ENCODE measurements at regions not wholly inside any gene's neighbourhood (a gene's known extent, or its start where the extent isn't known, plus 50 kb on each side); places are given as distances from the start of the nearest gene placed in this dataset.

GRCh38 chr21:22421416-22422180 is 1423.4 kb downstream of the NCAM2 start:
- no peak for ATAC-seq
- intact Hi-C loops (cut with DNase I, micrococcal nuclease), result no loop called here
- no peak for DNase-seq

- intact Hi-C loops (cut with DNase I, micrococcal nuclease), result no loop called here
- ATAC-seq (no peak), DNase-seq (no peak)
Observed at GRCh38 chr21:22438428-22439086, 1440.3 kb downstream of the NCAM2 start.

GRCh38 chr21:22444990-22445389 is 1446.8 kb downstream of the NCAM2 start:
- no peak for DNase-seq
- intact Hi-C loops (cut with DNase I, micrococcal nuclease), result no loop called here
- ATAC-seq, result no peak

GRCh38 chr21:22450507-22450906 is 1452.3 kb downstream of the NCAM2 start:
- ATAC-seq, result no peak
- DNase-seq, result no peak
- intact Hi-C loops (cut with DNase I, micrococcal nuclease), result no loop called here

GRCh38 chr21:22456241-22456640 is 1458.0 kb downstream of the NCAM2 start:
- ATAC-seq, result no peak
- DNase-seq, result no peak
- intact Hi-C loops (cut with DNase I, micrococcal nuclease), result no loop called here

GRCh38 chr21:22468893-22469292 is 1470.7 kb downstream of the NCAM2 start:
- ATAC-seq (no peak), DNase-seq (no peak)
- intact Hi-C loops (cut with DNase I, micrococcal nuclease), result no loop called here

- intact Hi-C loops (cut with DNase I, micrococcal nuclease), result no loop called here
- ATAC-seq, result no peak
Observed at GRCh38 chr21:22474403-22474802, 1476.2 kb downstream of the NCAM2 start.

GRCh38 chr21:22476214-22476613 is 1478.0 kb downstream of the NCAM2 start:
- DNase-seq (no peak), ATAC-seq (no peak)
- intact Hi-C loops (cut with DNase I, micrococcal nuclease), result no loop called here

More at GRCh38 chr21:22474403-22474802, 1476.2 kb downstream of the NCAM2 start:
- DNase-seq, result no peak

- no peak for ATAC-seq
- intact Hi-C loops (cut with DNase I, micrococcal nuclease), result no loop called here
Observed at GRCh38 chr21:22476726-22477646, 1478.8 kb downstream of the NCAM2 start.

GRCh38 chr21:22490049-22490448 is 1491.8 kb downstream of the NCAM2 start:
- DNase-seq (no peak), ATAC-seq (no peak)
- intact Hi-C loops (cut with DNase I, micrococcal nuclease), result no loop called here

More at GRCh38 chr21:22476726-22477646, 1478.8 kb downstream of the NCAM2 start:
- no peak for DNase-seq

GRCh38 chr21:22516230-22516629 is 1518.0 kb downstream of the NCAM2 start:
- ATAC-seq, result no peak
- intact Hi-C loops (cut with DNase I, micrococcal nuclease), result no loop called here
- DNase-seq, result no peak

GRCh38 chr21:22535630-22536029 is 1537.4 kb downstream of the NCAM2 start:
- no peak for ATAC-seq
- intact Hi-C loops (cut with DNase I, micrococcal nuclease), result no loop called here
- DNase-seq, result no peak

- no peak for DNase-seq
- no peak for ATAC-seq
- intact Hi-C loops (cut with DNase I, micrococcal nuclease), result no loop called here
Observed at GRCh38 chr21:22536509-22536908, 1538.3 kb downstream of the NCAM2 start.

- intact Hi-C loops (cut with DNase I, micrococcal nuclease), result no loop called here
- DNase-seq (no peak), ATAC-seq (no peak)
Observed at GRCh38 chr21:22544747-22545146, 1546.5 kb downstream of the NCAM2 start.

- intact Hi-C loops (cut with DNase I, micrococcal nuclease), result no loop called here
- DNase-seq (no peak), ATAC-seq (no peak)
Observed at GRCh38 chr21:22552390-22552789, 1554.2 kb downstream of the NCAM2 start.

- DNase-seq, result no peak
- ATAC-seq, result no peak
- intact Hi-C loops (cut with DNase I, micrococcal nuclease), result no loop called here
Observed at GRCh38 chr21:22554690-22555316, 1556.6 kb downstream of the NCAM2 start.

GRCh38 chr21:22556829-22557228 is 1558.6 kb downstream of the NCAM2 start:
- no peak for DNase-seq
- no peak for ATAC-seq
- intact Hi-C loops (cut with DNase I, micrococcal nuclease), result no loop called here

GRCh38 chr21:22561946-22562345 is 1563.7 kb downstream of the NCAM2 start:
- ATAC-seq, result no peak
- intact Hi-C loops (cut with DNase I, micrococcal nuclease), result no loop called here
- no peak for DNase-seq

- no peak for ATAC-seq
- no peak for DNase-seq
- intact Hi-C loops (cut with DNase I, micrococcal nuclease), result no loop called here
Observed at GRCh38 chr21:22573834-22574233, 1575.6 kb downstream of the NCAM2 start.

Measured in left colon (tissue), 2 donors.